ENCODE measurements at regions not wholly inside any gene's neighbourhood (a gene's known extent, or its start where the extent isn't known, plus 50 kb on each side); places are given as distances from the start of the nearest gene placed in this dataset.

- Histone ChIP-seq H3K36me3 (ENCODE audit: insufficient read depth, low read length) (no peaks in the 10 kb centered on the region), H2AFZ (ENCODE audit: low read depth, low read length) (no peak overlapping the region), H3K4me2 (ENCODE audit: low read length) (no peak overlapping the region), H3K9ac (ENCODE audit: low read length) (no peak overlapping the region), H3K9me3 (ENCODE audit: insufficient read depth, low read depth, low read length) (peaks cover 16% of the 10 kb centered on the region), H3K27ac (ENCODE audit: low read depth, low read length) (no peak overlapping the region), H3K4me3 (ENCODE audit: insufficient read depth, low read depth, low read length) (no peak overlapping the region), H3K27me3 (ENCODE audit: insufficient read depth, low read length) (peaks cover 3% of the 10 kb centered on the region), H3K4me1 (ENCODE audit: insufficient read depth, low read length) (no peaks in the 10 kb centered on the region), H4K20me1 (ENCODE audit: insufficient read depth, low read length) (no peaks in the 10 kb centered on the region), H3K79me2 (ENCODE audit: insufficient read depth, low read length) (no peaks in the 10 kb centered on the region)
- no peak for FAIRE-seq
- H3K4me3 Mint-ChIP-seq (ENCODE audit: unreplicated experiment): no peak overlapping the region
- peaks cover 2% of the 10 kb centered on the region for H3K36me3 Mint-ChIP-seq (ENCODE audit: low read depth, unreplicated experiment)
- no peak for DNase-seq (ENCODE audit: low read depth)
- peaks cover 41% of the 10 kb centered on the region for H3K27me3 Mint-ChIP-seq (ENCODE audit: low read depth, unreplicated experiment)
- H3K27ac Mint-ChIP-seq (ENCODE audit: unreplicated experiment): no peak overlapping the region
- no peak for TF ChIP-seq CTCF (IDR thresholded peaks at IDR 0.05; ENCODE audit: insufficient read depth, low read depth, low read length)
- TF ChIP-seq EZH2 (IDR thresholded peaks at IDR 0.05; ENCODE audit: insufficient read depth, low read length): no peak
- H3K4me1 Mint-ChIP-seq (ENCODE audit: low read depth, unreplicated experiment): no peaks in the 10 kb centered on the region
- peaks cover 24% of the 10 kb centered on the region for H3K9me3 Mint-ChIP-seq (ENCODE audit: unreplicated experiment)
These were observed 125.2 kb downstream of the IRF8 start for GRCh38 chr16:86024210-86024609.

- Mint-ChIP-seq H3K36me3 (ENCODE audit: low read depth, unreplicated experiment) (peaks cover 2% of the 10 kb centered on the region), H3K4me3 (ENCODE audit: unreplicated experiment) (no peak overlapping the region), H3K4me1 (ENCODE audit: low read depth, unreplicated experiment) (no peaks in the 10 kb centered on the region), H3K27me3 (ENCODE audit: low read depth, unreplicated experiment) (peaks cover 30% of the 10 kb centered on the region), H3K9me3 (ENCODE audit: unreplicated experiment) (peaks cover 15% of the 10 kb centered on the region), H3K27ac (ENCODE audit: unreplicated experiment) (no peak overlapping the region)
- Histone ChIP-seq H3K4me2 (ENCODE audit: low read length) (no peak overlapping the region), H3K27me3 (ENCODE audit: insufficient read depth, low read length) (peaks cover 3% of the 10 kb centered on the region), H4K20me1 (ENCODE audit: insufficient read depth, low read length) (no peaks in the 10 kb centered on the region), H3K36me3 (ENCODE audit: insufficient read depth, low read length) (no peaks in the 10 kb centered on the region), H3K79me2 (ENCODE audit: insufficient read depth, low read length) (no peaks in the 10 kb centered on the region), H3K4me3 (ENCODE audit: insufficient read depth, low read depth, low read length) (no peak overlapping the region), H2AFZ (ENCODE audit: low read depth, low read length) (no peak overlapping the region), H3K9me3 (ENCODE audit: insufficient read depth, low read depth, low read length) (peaks cover 6% of the 10 kb centered on the region), H3K4me1 (ENCODE audit: insufficient read depth, low read length) (no peaks in the 10 kb centered on the region), H3K27ac (ENCODE audit: low read depth, low read length) (no peak overlapping the region), H3K9ac (ENCODE audit: low read length) (no peak overlapping the region)
- no peak for FAIRE-seq
- no peak for TF ChIP-seq EZH2 (IDR thresholded peaks at IDR 0.05; ENCODE audit: insufficient read depth, low read length)
- no peak for DNase-seq (ENCODE audit: low read depth)
These were observed 126.7 kb downstream of the IRF8 start for GRCh38 chr16:86025706-86026105.

DNA sequence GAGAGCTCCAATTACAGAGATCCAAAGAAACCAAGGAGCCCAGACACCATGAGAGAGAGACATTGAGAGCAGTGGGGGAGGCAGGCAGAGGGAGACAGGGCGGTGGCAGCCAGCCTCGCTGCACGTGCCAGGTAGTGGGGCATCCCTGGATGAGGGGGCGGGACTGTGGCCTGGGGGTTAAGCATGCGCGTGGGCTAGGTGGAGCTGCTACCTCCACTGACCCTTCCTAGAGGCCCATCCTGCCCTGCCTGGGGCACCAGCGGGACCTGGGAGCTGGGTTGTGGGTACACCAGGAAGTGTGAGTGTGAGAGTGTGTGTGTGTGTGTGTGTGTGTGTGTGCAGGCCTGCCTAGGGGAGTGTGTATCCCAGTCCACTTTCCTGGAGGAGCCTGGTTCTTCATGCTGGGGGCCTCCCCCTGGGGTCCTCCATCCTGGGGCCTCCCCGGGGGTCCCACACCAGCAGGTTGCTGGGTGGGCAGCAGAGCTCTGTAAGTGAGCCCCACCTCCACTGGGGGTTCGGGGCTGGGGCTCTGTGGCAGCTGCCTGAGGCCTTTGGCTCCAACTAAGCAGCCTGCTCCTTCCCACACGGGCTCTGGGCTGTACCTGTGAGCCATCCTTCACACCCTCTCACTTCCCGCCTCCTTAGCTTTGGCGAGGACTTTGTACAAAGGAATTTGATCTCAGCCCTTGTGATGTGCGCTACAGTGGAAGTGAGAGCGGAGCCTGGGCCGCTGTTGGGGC lies 127.4 kb downstream of the IRF8 start:
- Histone ChIP-seq H3K9me3 (ENCODE audit: insufficient read depth, low read depth, low read length) (peaks cover 6% of the 10 kb centered on the region), H2AFZ (ENCODE audit: low read depth, low read length) (no peak overlapping the region), H3K36me3 (ENCODE audit: insufficient read depth, low read length) (no peaks in the 10 kb centered on the region), H3K4me1 (ENCODE audit: insufficient read depth, low read length) (no peaks in the 10 kb centered on the region), H3K27me3 (ENCODE audit: insufficient read depth, low read length) (peaks cover 8% of the 10 kb centered on the region), H3K27ac (ENCODE audit: low read depth, low read length) (no peak overlapping the region), H3K4me3 (ENCODE audit: insufficient read depth, low read depth, low read length) (no peak overlapping the region), H3K9ac (ENCODE audit: low read length) (no peak overlapping the region), H4K20me1 (ENCODE audit: insufficient read depth, low read length) (no peaks in the 10 kb centered on the region), H3K79me2 (ENCODE audit: insufficient read depth, low read length) (no peaks in the 10 kb centered on the region), H3K4me2 (ENCODE audit: low read length) (no peak overlapping the region)
- H3K4me1 Mint-ChIP-seq (ENCODE audit: low read depth, unreplicated experiment): no peaks in the 10 kb centered on the region
- H3K27me3 Mint-ChIP-seq (ENCODE audit: low read depth, unreplicated experiment): peaks cover 31% of the 10 kb centered on the region
- no peak for DNase-seq (ENCODE audit: low read depth)
- peaks cover 13% of the 10 kb centered on the region for H3K9me3 Mint-ChIP-seq (ENCODE audit: unreplicated experiment)
- H3K36me3 Mint-ChIP-seq (ENCODE audit: low read depth, unreplicated experiment): peaks cover 2% of the 10 kb centered on the region
- FAIRE-seq: no peak
- TF ChIP-seq EZH2 (IDR thresholded peaks at IDR 0.05; ENCODE audit: insufficient read depth, low read length): no peak
- no peak for TF ChIP-seq CTCF (IDR thresholded peaks at IDR 0.05; ENCODE audit: insufficient read depth, low read depth, low read length)
- H3K27ac Mint-ChIP-seq (ENCODE audit: unreplicated experiment): no peak overlapping the region
- H3K4me3 Mint-ChIP-seq (ENCODE audit: unreplicated experiment): no peak overlapping the region

All from astrocyte (in vitro differentiated cells and primary cell).